GM12874 (cell line): ENCODE measurements at regions not wholly inside any gene's neighbourhood (a gene's known extent, or its start where the extent isn't known, plus 50 kb on each side); places are given as distances from the start of the nearest gene placed in this dataset.

Experiments used
- CTCF ChIP-seq: IDR thresholded peaks from 2 replicates; pipeline ENCODE4 v1.5.1; 2011; ENCODE audit warnings: low read depth, mild to moderate bottlenecking, control low read depth, low read length, moderate library complexity; ENCODE audit not compliant: insufficient read depth

- TF ChIP-seq CTCF, result no peak
Measured at GRCh38 chr9:13873203-13873602, 440.7 kb downstream of the NFIB start.

- TF ChIP-seq CTCF, result no peak
Measured at GRCh38 chr9:13868336-13868735, 445.6 kb downstream of the NFIB start.

- no peak for TF ChIP-seq CTCF
Measured at GRCh38 chr9:13865869-13866268, 448.1 kb downstream of the NFIB start.

- TF ChIP-seq CTCF, result no peak
Measured at GRCh38 chr9:13863112-13863511, 450.8 kb downstream of the NFIB start.

- no peak for TF ChIP-seq CTCF
Measured at GRCh38 chr9:13862654-13863053, 451.3 kb downstream of the NFIB start.

- TF ChIP-seq CTCF, result no peak
Measured at GRCh38 chr9:13860946-13861640, 452.8 kb downstream of the NFIB start.

- no peak for TF ChIP-seq CTCF
Measured at GRCh38 chr9:13860019-13860418, 453.9 kb downstream of the NFIB start.
